OCI-LY3 (cell line): ENCODE measurements at regions not wholly inside any gene's neighbourhood (a gene's known extent, or its start where the extent isn't known, plus 50 kb on each side); places are given as distances from the start of the nearest gene placed in this dataset.
"Not testable (repeated sequence)": the region's sequence is repeated elsewhere in the genome, so short reads cannot be mapped to it uniquely, and the experiment has no call there.

ENCODE experiments used
- H2AFZ ChIP-seq: fragments of 200-600, 300-600 bp; shearing (Covaris generic); 2 replicates; pipeline ENCODE4 v1.6.0; 2014; ENCODE audit warnings: antibody characterized with exemption, low read depth, low read length
- H3K27ac ChIP-seq: fragments of 200-600, 300-600 bp; sonication (generic); 2 replicates; pipeline ENCODE4 v1.5.1; 2014; ENCODE audit warnings: mild to moderate bottlenecking, low read length, moderate library complexity, mixed read lengths
- H3K27me3 ChIP-seq: fragments of 200-600, 300-600 bp; sonication (generic); 2 replicates; pipeline ENCODE4 v1.6.1; 2014; ENCODE audit warnings: low read depth, low read length, mixed read lengths
- H3K36me3 ChIP-seq: fragments of 200-600, 300-600 bp; sonication (generic); replicated peaks from 2 replicates; pipeline ENCODE3; 2014; ENCODE audit warnings: low read depth, low read length, mixed read lengths
- H3K4me1 ChIP-seq: fragments of 300-600, 200-600 bp; sonication (generic); 2 replicates; pipeline ENCODE4 v1.6.1; 2014; ENCODE audit warnings: low read length, mixed read lengths
- H3K4me2 ChIP-seq: fragments of 200-600, 300-600 bp; sonication (generic); 2 replicates; pipeline ENCODE4 v1.6.1; 2014; ENCODE audit warnings: low read length, mixed read lengths
- H3K4me3 ChIP-seq: fragments of 300-600, 200-600 bp; sonication (generic); 2 replicates; pipeline ENCODE4 v1.5.1; 2014; ENCODE audit warnings: antibody characterized with exemption, mild to moderate bottlenecking, low read length, moderate library complexity
- H3K79me2 ChIP-seq: fragments of 300-600, 200-600 bp; shearing (Covaris generic); 2 replicates; pipeline ENCODE4 v1.6.1; 2014; ENCODE audit warnings: mild to moderate bottlenecking, low read length, mixed read lengths
- H3K9ac ChIP-seq: fragments of 300-600, 200-600 bp; shearing (Covaris generic); 2 replicates; pipeline ENCODE4 v1.6.0; 2014; ENCODE audit warnings: mild to moderate bottlenecking, low read length, moderate library complexity
- H3K9me3 ChIP-seq: fragments of 200-600, 300-600 bp; shearing (Covaris generic); 2 replicates; pipeline ENCODE4 v1.6.1; 2014; ENCODE audit warnings: low read length, mixed read lengths; ENCODE audit not compliant: insufficient read depth
- H4K20me1 ChIP-seq: fragments of 200-600, 300-600 bp; sonication (generic); 2 replicates; pipeline ENCODE4 v1.6.1; 2016; ENCODE audit warnings: low read length, mixed read lengths; ENCODE audit not compliant: insufficient read depth
- CTCF ChIP-seq: fragments of 200-600, 300-600 bp; sonication (generic); IDR thresholded peaks from 2 replicates; pipeline ENCODE4 v1.5.1; 2014; ENCODE audit warnings: antibody characterized with exemption, low read length, low read depth
- EZH2phosphoT487 ChIP-seq: fragments of 200-600 bp; shearing (Covaris generic); IDR thresholded peaks from 2 replicates; pipeline ENCODE4 v1.6.1; 2018; ENCODE audit warnings: antibody characterized with exemption, mixed run types, low read depth

DNA sequence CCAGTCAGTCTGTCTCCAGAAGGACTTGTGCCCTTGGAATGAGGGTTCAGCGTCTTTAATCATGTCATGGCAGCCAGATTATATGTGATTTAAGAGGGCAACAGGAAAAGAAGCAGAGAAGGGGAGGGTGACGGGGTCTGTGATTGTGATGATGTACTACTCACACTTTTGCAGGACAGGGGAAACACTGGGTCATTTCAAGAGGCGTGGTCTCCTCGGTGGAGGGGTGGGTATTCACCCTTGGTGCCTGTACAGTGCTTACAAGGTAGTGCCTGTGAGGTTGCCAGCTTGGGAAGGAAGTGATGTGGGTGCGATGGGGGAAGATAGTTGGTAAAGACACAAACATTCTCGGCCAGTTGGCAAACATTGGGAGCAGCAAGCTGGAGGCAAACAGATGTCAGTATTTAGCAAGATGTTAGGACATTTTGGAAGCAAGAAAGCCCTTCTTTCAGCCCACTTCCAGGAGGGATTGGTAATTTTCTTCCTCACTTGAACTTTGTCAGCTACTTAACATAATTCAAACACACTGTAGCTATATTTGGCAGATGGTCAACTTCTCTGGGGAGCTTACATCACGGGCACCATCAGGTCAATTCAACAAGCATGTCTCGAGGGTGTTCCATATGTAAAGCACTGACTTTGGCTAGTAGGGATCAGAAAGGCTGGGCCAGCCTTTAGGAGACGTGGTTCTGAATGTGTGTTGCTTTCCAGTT, 71.4 kb upstream of the ROPN1 start:
- H3K4me1 ChIP-seq = no peaks in the 10 kb centered on the region
- H3K9ac ChIP-seq = no peak overlapping the region
- H3K36me3 ChIP-seq = no peaks in the 10 kb centered on the region
- H3K4me2 ChIP-seq = no peak overlapping the region
- peaks cover 2% of the 10 kb centered on the region; the same call in 1 of the 2 replicates for H3K27me3 ChIP-seq
- H2AFZ ChIP-seq = no peak overlapping the region
- no peaks in the 10 kb centered on the region for H4K20me1 ChIP-seq
- H3K79me2 ChIP-seq = no peaks in the 10 kb centered on the region
- H3K9me3 ChIP-seq = no peaks in the 10 kb centered on the region
- TF ChIP-seq CTCF (no peak), EZH2phosphoT487 (no peak)
- H3K27ac ChIP-seq = no peak overlapping the region
- no peak overlapping the region for H3K4me3 ChIP-seq

DNA sequence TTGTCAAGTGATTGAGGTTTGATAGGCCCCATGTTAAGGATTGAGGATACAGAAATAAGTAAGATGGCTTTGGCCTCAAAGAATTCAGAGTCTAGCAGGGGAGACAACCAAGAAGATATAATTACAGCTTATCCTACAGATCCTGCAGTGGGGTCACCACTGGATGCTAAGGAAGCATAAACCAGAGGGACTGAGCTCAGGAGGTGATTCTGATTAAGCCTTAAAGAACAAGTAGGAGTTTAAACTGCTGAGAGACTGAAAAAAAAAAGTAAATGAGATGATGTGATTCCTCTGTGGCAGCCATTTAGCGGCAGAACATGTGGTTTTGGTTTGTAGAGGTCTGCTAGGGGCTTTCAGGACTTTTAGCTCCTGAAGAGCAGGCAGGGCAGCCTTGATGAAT, 72.1 kb upstream of the ROPN1 start:
- H3K9ac ChIP-seq = no peak overlapping the region
- no peaks in the 10 kb centered on the region for H3K79me2 ChIP-seq
- TF ChIP-seq EZH2phosphoT487 (no peak), CTCF (no peak)
- H3K9me3 ChIP-seq = no peaks in the 10 kb centered on the region
- H4K20me1 ChIP-seq = no peaks in the 10 kb centered on the region
- no peak overlapping the region for H2AFZ ChIP-seq
- H3K27ac ChIP-seq = no peak overlapping the region
- no peaks in the 10 kb centered on the region for H3K4me1 ChIP-seq
- no peak overlapping the region for H3K4me2 ChIP-seq
- H3K27me3 ChIP-seq = no peaks in the 10 kb centered on the region; the same call in 1 of the 2 replicates
- H3K4me3 ChIP-seq = no peak overlapping the region
- H3K36me3 ChIP-seq = no peaks in the 10 kb centered on the region

DNA sequence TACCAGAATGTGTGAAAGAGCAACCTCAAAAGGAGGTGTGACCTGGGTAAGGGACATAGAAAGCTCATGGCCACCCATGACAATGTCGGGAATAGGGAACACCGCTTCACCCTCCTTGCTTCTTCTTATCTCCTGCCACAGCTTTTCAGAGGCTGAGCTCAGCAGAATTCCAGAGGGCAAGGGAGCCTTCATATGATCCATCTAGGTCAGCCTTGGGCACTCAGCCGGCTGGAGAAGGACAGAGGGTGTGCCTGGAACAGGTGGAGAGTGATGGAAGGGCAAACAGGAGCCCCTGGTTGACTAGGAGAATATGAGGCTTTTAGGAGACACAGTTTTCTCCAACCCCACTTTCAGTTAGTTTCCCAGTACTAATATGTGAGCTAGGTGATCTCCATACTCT, 74.6 kb upstream of the ROPN1 start:
- not testable (repeated sequence) for H3K4me2 ChIP-seq, H3K9me3 ChIP-seq, H4K20me1 ChIP-seq, H3K79me2 ChIP-seq, H3K9ac ChIP-seq, H3K4me3 ChIP-seq, H3K36me3 ChIP-seq, H2AFZ ChIP-seq, H3K4me1 ChIP-seq, H3K27ac ChIP-seq, H3K27me3 ChIP-seq

DNA sequence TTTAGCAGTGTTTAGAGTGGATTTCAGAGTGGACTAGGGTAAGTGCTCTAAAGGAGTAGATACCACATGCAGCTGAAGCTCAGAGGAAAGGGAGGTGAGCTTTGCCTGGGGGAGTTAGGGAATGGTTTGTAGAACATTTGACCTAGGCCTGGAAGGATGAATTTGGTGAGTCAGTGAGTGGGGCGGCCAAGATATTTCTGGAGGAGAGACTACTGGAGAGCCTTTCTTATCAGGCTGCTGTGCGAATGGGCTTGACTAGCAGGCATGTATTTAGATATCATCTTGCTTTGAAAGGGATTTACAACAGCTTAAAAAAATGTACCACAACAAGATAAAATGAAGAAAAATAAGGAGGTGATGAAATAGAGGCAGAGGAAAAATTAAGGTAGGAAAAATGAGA, 77.8 kb upstream of the ROPN1 start:
- not testable (repeated sequence) for H3K4me3 ChIP-seq, H3K9me3 ChIP-seq, H3K36me3 ChIP-seq, H3K4me1 ChIP-seq, H4K20me1 ChIP-seq, H3K27ac ChIP-seq, H2AFZ ChIP-seq, H3K4me2 ChIP-seq, H3K27me3 ChIP-seq, H3K79me2 ChIP-seq, H3K9ac ChIP-seq

DNA sequence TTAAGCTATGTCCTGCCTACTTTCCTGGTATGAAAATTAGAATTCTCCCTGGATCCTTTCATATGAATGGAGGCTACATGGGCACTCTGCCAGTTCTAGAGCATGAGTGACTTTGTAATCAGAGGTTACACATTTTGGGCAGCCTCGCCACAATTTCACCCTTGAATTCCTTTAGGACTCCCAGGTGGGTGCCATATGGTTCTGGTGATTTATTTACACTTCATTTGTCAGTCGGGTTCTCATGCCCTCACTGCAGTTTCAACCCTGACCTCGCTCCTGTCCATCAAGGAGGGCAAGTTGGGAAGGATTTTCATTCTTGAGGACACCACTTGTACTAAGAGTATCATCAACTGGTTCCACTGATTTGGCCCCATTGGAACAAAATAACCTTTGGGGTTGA, 83.2 kb upstream of the ROPN1 start:
- not testable (repeated sequence) for H3K4me2 ChIP-seq, H3K4me3 ChIP-seq, H3K9me3 ChIP-seq, H3K9ac ChIP-seq, H3K36me3 ChIP-seq, H2AFZ ChIP-seq, H3K27ac ChIP-seq, H3K4me1 ChIP-seq, H3K79me2 ChIP-seq, H4K20me1 ChIP-seq
- H3K27me3 ChIP-seq = peaks cover 28% of the 10 kb centered on the region; the same call in 1 of the 2 replicates
